GM12874 (cell line): ENCODE measurements at regions not wholly inside any gene's neighbourhood (a gene's known extent, or its start where the extent isn't known, plus 50 kb on each side); places are given as distances from the start of the nearest gene placed in this dataset.

Source experiments
- CTCF ChIP-seq: IDR thresholded peaks from 2 replicates; pipeline ENCODE4 v1.5.1; 2011; ENCODE audit warnings: low read depth, mild to moderate bottlenecking, control low read depth, low read length, moderate library complexity; ENCODE audit not compliant: insufficient read depth

DNA sequence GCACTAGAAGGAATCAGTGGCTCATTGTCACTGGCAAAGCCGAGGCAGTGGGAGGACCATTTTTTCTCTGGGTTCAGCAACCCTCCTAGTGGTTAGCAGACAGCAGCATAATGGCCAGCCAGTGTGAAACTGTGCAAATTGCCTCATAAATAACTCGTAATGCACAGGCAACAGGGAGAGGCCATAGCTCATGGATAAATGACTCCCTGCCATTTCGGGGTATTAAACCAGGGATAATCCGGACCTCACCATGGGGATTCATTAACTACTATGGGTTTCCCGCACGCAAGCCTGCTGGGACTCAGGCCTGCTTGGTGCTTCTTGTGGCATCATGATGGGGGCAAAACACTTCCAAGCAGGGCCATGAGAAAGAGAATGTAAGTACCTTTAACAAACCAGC lies 158.2 kb upstream of the CHD6 start:
- TF ChIP-seq CTCF, result no peak

- TF ChIP-seq CTCF, result no peak
These were observed 156.1 kb upstream of the CHD6 start for GRCh38 chr20:41774291-41774690.

- TF ChIP-seq CTCF, result no peak
These were observed 152.8 kb upstream of the CHD6 start for GRCh38 chr20:41770965-41771364.

GRCh38 chr20:41770427-41770826 lies 152.2 kb upstream of the CHD6 start:
- TF ChIP-seq CTCF, result no peak

GRCh38 chr20:41769592-41770018 lies 151.4 kb upstream of the CHD6 start:
- no peak for TF ChIP-seq CTCF

DNA sequence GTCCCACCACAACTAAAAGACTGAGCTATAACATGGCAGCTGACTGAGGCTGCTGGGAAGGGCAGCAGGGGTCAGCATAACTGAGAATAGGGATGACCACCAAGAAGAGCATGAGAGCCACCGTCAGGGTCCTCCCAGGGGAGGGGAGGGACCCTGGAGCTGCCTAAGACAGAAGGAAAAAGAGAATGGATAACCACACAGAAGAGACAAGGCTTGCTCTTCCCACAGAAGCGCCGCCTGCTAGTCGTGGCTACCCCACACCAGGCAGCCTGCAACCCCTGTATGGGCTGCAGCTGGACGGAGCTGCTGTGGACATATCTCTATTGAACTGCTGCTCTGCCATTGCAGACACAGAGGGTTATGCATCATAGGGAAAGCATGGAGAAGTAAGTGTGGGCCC lies 132.0 kb upstream of the CHD6 start:
- no peak for TF ChIP-seq CTCF

GRCh38 chr20:41748756-41749582 lies 130.8 kb upstream of the CHD6 start:
- no peak for TF ChIP-seq CTCF
